ENCODE measurements at regions not wholly inside any gene's neighbourhood (a gene's known extent, or its start where the extent isn't known, plus 50 kb on each side); places are given as distances from the start of the nearest gene placed in this dataset.

- no peak for DNase-seq (ENCODE audit: low read depth, low spot score)
- no peak overlapping the region for H3K4me3 ChIP-seq (replicated peaks in 1 of 3; ENCODE audit: insufficient read depth in 1 of 3, low read depth in 1 of 3, low read length in 3 of 3)
- dilution Hi-C loops (cut with MboI; ENCODE audit: extremely low pct_ligation_motif_present, low sequenced_read_pairs) (no loop called here), intact Hi-C loops (cut with micrococcal nuclease) (no loop called here)
- H3K27me3 ChIP-seq (ENCODE audit: control insufficient read depth in 2 of 2, insufficient read depth in 2 of 2, low read length in 2 of 2) = no peaks in the 10 kb centered on the region
- no peaks in the 10 kb centered on the region for H3K36me3 ChIP-seq (ENCODE audit: control insufficient read depth in 2 of 2, extremely low read depth in 1 of 2, insufficient read depth in 2 of 2, low read length in 2 of 2)
- FAIRE-seq = no peak
- no peak overlapping the region for H3K27ac ChIP-seq (ENCODE audit: insufficient read depth, low read depth, low read length)
- ChIA-PET POLR2A (no interaction called here), CTCF (no interaction called here)
- TF ChIP-seq FOS (IDR thresholded peaks at IDR 0.05; ENCODE audit: borderline replicate concordance, insufficient read depth, low read length) = no peak
- TF ChIP-seq GATA2 (IDR thresholded peaks at IDR 0.05; ENCODE audit: insufficient read depth, insufficient read length, low read depth, low read length) = no peak
- no peak for TF ChIP-seq POLR2AphosphoS5 (IDR thresholded peaks at IDR 0.05; ENCODE audit: insufficient read depth, low read depth, low read length)
- no peak for TF ChIP-seq MYC (IDR thresholded peaks at IDR 0.05; ENCODE audit: low read depth, low read length)
- no peak for TF ChIP-seq JUN (IDR thresholded peaks at IDR 0.05; ENCODE audit: borderline replicate concordance, insufficient read depth, insufficient read length, low read depth)
- no peak for TF ChIP-seq EZH2 (IDR thresholded peaks at IDR 0.05; ENCODE audit: borderline replicate concordance, low read depth, low read length, severe bottlenecking)
- no TSS peak for BruUV-seq (replicated peaks)
- no peaks in the 10 kb centered on the region for H4K20me1 ChIP-seq (replicated peaks; ENCODE audit: control insufficient read depth, extremely low read depth, insufficient read depth, low read length)
- no peaks in the 10 kb centered on the region for H3K4me1 ChIP-seq (ENCODE audit: control insufficient read depth, extremely low read depth, insufficient read depth, low read length)
- H2AFZ ChIP-seq (ENCODE audit: low read depth, low read length) = no peak overlapping the region
- no peaks in the 10 kb centered on the region for H3K79me2 ChIP-seq (ENCODE audit: control insufficient read depth, insufficient read depth, low read length)
- H3K9ac ChIP-seq (replicated peaks; ENCODE audit: extremely low read depth, insufficient read depth, low read length) = no peak overlapping the region
- H3K9me1 ChIP-seq (replicated peaks; ENCODE audit: control insufficient read depth, extremely low read depth, insufficient read depth, low read length) = no peaks in the 10 kb centered on the region
- H3K9me3 ChIP-seq (replicated peaks; ENCODE audit: control insufficient read depth, insufficient read depth, low read length) = no peaks in the 10 kb centered on the region
- no peak overlapping the region for H3K4me2 ChIP-seq (ENCODE audit: insufficient read depth, low read length)
Measured at GRCh38 chrX:4091046-4091760, 377.8 kb upstream of the PRKX start.

DNA sequence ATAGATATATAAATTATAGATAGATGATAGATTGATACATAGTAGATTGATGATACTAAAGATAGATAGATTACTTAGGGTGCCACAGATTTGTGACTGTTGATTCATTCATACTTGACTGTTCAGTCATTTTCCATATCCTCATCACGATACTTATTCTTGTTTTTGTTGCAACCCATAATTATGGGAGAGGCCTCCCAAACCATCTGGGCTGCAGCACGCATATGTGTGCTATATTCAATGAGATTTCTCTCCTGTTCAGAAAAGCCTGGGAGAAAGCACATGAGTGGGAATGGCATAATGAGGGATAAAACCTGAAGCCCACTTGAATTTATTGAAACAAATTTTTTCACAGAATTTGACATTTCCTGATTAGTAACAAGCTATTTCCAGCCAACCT is 346.4 kb upstream of the PRKX start:
- no peak for TF ChIP-seq GATA2 (IDR thresholded peaks at IDR 0.05; ENCODE audit: insufficient read depth, insufficient read length, low read depth, low read length)
- TF ChIP-seq, protein P1, sequence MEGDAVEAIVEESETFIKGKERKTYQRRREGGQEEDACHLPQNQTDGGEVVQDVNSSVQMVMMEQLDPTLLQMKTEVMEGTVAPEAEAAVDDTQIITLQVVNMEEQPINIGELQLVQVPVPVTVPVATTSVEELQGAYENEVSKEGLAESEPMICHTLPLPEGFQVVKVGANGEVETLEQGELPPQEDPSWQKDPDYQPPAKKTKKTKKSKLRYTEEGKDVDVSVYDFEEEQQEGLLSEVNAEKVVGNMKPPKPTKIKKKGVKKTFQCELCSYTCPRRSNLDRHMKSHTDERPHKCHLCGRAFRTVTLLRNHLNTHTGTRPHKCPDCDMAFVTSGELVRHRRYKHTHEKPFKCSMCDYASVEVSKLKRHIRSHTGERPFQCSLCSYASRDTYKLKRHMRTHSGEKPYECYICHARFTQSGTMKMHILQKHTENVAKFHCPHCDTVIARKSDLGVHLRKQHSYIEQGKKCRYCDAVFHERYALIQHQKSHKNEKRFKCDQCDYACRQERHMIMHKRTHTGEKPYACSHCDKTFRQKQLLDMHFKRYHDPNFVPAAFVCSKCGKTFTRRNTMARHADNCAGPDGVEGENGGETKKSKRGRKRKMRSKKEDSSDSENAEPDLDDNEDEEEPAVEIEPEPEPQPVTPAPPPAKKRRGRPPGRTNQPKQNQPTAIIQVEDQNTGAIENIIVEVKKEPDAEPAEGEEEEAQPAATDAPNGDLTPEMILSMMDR (IDR thresholded peaks at IDR 0.05; ENCODE audit: extremely low read depth in 1 of 2, insufficient read depth in 1 of 2, low read depth in 1 of 2, low read length in 2 of 2) = no peak
- TF ChIP-seq, protein P2, sequence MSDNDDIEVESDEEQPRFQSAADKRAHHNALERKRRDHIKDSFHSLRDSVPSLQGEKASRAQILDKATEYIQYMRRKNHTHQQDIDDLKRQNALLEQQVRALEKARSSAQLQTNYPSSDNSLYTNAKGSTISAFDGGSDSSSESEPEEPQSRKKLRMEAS (IDR thresholded peaks at IDR 0.05; ENCODE audit: insufficient read depth, insufficient read length) = no peak
- no peak for TF ChIP-seq JUN (IDR thresholded peaks at IDR 0.05; ENCODE audit: borderline replicate concordance, insufficient read depth, insufficient read length, low read depth)
- no peak for TF ChIP-seq POLR2AphosphoS5 (IDR thresholded peaks at IDR 0.05; ENCODE audit: insufficient read depth, low read depth, low read length)
- no peak for TF ChIP-seq EZH2 (IDR thresholded peaks at IDR 0.05; ENCODE audit: borderline replicate concordance, low read depth, low read length, severe bottlenecking)
- TF ChIP-seq MYC (IDR thresholded peaks at IDR 0.05; ENCODE audit: low read depth, low read length) = no peak
- no peak for TF ChIP-seq FOS (IDR thresholded peaks at IDR 0.05; ENCODE audit: borderline replicate concordance, insufficient read depth, low read length)
- no peak for TF ChIP-seq POLR2A (IDR thresholded peaks at IDR 0.05; ENCODE audit: low read depth, low read length)
- intact Hi-C loops (cut with micrococcal nuclease) = no loop called here
- no TSS peak for BruUV-seq (replicated peaks)

More for the DNA sequence above, 346.4 kb upstream of the PRKX start:
- H3K27ac ChIP-seq (ENCODE audit: insufficient read depth, low read depth, low read length) = no peak overlapping the region
- dilution Hi-C loops (cut with MboI; ENCODE audit: extremely low pct_ligation_motif_present, low sequenced_read_pairs) = no loop called here
- H3K4me1 ChIP-seq (ENCODE audit: control insufficient read depth, extremely low read depth, insufficient read depth, low read length) = no peaks in the 10 kb centered on the region
- FAIRE-seq = no peak
- H3K9ac ChIP-seq (replicated peaks; ENCODE audit: extremely low read depth, insufficient read depth, low read length) = no peak overlapping the region
- H3K36me3 ChIP-seq (ENCODE audit: control insufficient read depth in 2 of 2, extremely low read depth in 1 of 2, insufficient read depth in 2 of 2, low read length in 2 of 2) = no peaks in the 10 kb centered on the region
- no peak for DNase-seq (ENCODE audit: low read depth, low spot score)
- POLR2A ChIA-PET = no interaction called here
- no peak overlapping the region for H3K4me2 ChIP-seq (ENCODE audit: insufficient read depth, low read length)
- H2AFZ ChIP-seq (ENCODE audit: low read depth, low read length) = no peak overlapping the region
- H3K4me3 ChIP-seq (replicated peaks in 1 of 3; ENCODE audit: insufficient read depth in 1 of 3, low read depth in 1 of 3, low read length in 3 of 3) = no peak overlapping the region
- no peaks in the 10 kb centered on the region for H3K79me2 ChIP-seq (ENCODE audit: control insufficient read depth, insufficient read depth, low read length)
- H4K20me1 ChIP-seq (replicated peaks; ENCODE audit: control insufficient read depth, extremely low read depth, insufficient read depth, low read length) = no peaks in the 10 kb centered on the region
- H3K9me3 ChIP-seq (replicated peaks; ENCODE audit: control insufficient read depth, insufficient read depth, low read length) = no peaks in the 10 kb centered on the region
- CTCF ChIA-PET = no interaction called here
- no peaks in the 10 kb centered on the region for H3K9me1 ChIP-seq (replicated peaks; ENCODE audit: control insufficient read depth, extremely low read depth, insufficient read depth, low read length)
- no peaks in the 10 kb centered on the region for H3K27me3 ChIP-seq (ENCODE audit: control insufficient read depth in 2 of 2, insufficient read depth in 2 of 2, low read length in 2 of 2)
